HG02852 (cell line): ENCODE measurements at regions not wholly inside any gene's neighbourhood (a gene's known extent, or its start where the extent isn't known, plus 50 kb on each side); places are given as distances from the start of the nearest gene placed in this dataset.
A peak's percentile ranks its signal among the peaks of the same experiment; 100 is the strongest.

Source experiments
- ATAC-seq: cut with Tn5 transposase; IDR thresholded peaks from one replicate; pipeline ENCODE4 v1.9.1; 2021; ENCODE audit warnings: mild to moderate bottlenecking, moderate library complexity; ENCODE audit not compliant: unreplicated experiment

GRCh38 chr1:56357927-56358690, 221.3 kb downstream of the PLPP3 start:
- no peak for ATAC-seq

GRCh38 chr1:56356376-56356990, 222.9 kb downstream of the PLPP3 start:
- ATAC-seq = no peak

DNA sequence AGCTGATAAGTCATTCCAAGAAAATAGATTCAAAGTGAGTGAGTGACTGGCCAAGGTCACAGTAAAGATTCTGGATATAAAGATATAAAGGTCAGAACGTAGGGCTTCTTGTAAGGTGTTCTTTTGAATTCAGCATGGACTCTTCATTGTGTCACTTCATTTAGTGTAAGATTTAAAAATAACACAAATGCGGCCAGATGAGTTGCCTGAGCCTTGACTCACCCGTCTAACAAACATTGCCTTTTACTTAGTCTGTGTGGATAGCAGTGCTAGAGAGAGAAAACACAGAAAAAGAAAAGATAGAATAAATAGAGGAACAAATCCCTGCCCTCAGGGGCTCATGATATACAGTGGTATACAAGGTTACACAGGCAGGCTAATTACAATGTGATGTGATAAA, 223.4 kb downstream of the PLPP3 start:
- ATAC-seq = no peak

GRCh38 chr1:56355422-56355821, 223.9 kb downstream of the PLPP3 start:
- no peak for ATAC-seq

- ATAC-seq = no peak
These were observed 233.5 kb downstream of the PLPP3 start for GRCh38 chr1:56345831-56346230.

DNA sequence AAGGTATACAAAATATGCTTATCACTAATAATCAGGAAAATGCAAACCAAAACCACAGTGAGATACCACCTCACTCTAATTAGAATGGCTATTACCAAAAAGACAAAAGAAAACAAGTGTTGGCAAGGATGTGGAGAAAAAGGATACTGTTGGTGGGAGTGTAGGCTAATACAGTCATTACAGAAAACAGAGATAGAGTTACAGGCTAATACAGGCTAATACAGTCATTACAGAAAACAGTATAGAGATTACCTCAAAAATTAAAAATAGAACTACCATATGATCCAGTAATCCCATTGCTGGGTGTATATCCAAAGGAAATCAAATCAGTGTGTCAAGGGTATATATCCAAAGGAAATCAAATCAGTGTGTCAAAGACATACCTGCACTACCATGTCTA, 238.4 kb downstream of the PLPP3 start:
- no peak for ATAC-seq

DNA sequence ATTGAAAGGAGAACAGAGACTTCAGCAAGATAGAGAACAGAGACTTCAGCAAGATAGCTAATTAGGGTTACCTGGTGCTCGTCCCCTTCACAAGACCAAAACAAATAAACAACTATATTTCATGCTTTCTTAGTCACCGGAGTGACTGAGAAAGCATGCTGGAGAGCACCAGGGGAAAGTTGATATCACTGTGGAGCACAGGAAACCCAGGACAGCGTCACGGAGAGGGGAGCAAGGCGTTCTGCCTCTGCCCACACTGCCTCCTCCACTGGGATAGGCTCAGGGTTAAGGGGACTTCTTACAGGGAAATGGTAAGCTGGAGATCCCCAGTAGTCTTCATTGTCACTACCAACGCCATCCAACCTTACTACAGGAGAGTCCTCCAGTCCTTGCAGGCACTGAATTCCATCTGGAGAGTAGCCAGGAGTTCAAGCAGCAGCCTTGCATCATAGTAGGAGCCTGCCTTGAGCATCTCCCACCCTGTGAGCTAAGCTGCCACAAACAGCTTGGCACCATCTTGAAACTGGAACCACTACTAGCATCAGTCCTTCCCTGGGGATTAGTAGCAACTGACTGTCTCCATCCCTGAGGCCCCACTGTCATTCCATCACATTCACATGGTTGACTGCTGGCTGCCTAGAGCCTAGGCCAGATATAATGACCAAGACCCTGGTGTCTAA, 239.4 kb downstream of the PLPP3 start:
- no peak for ATAC-seq

- no peak for ATAC-seq
These were observed 240.3 kb downstream of the PLPP3 start for GRCh38 chr1:56339093-56339492.

- no peak for ATAC-seq
These were observed 242.4 kb downstream of the PLPP3 start for GRCh38 chr1:56336982-56337381.

GRCh38 chr1:56335394-56335793, 244.0 kb downstream of the PLPP3 start:
- ATAC-seq = no peak

- no peak for ATAC-seq
These were observed 245.3 kb downstream of the PLPP3 start for GRCh38 chr1:56334047-56334446.

DNA sequence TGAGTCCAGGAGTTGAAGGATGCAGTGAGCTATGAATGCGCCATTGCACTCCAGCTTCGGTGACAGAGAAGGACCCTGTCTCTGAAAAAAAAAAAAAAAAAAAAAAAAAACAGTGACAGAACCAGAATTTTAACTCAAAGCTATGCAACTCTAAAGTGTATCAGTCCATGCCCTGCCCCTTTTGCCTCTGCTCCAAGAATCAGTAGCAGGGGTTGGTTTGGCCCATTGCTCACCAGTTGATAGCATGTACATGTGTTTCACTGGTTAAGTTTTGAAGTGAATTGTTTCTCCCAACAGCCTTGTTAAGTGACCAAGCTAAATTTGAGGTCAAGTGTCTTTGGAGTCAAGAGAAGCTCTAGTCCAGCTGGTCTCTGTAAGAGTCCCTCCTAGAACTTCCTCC, 245.9 kb downstream of the PLPP3 start:
- ATAC-seq = no peak

GRCh38 chr1:56331892-56332567, 247.3 kb downstream of the PLPP3 start:
- no peak for ATAC-seq

DNA sequence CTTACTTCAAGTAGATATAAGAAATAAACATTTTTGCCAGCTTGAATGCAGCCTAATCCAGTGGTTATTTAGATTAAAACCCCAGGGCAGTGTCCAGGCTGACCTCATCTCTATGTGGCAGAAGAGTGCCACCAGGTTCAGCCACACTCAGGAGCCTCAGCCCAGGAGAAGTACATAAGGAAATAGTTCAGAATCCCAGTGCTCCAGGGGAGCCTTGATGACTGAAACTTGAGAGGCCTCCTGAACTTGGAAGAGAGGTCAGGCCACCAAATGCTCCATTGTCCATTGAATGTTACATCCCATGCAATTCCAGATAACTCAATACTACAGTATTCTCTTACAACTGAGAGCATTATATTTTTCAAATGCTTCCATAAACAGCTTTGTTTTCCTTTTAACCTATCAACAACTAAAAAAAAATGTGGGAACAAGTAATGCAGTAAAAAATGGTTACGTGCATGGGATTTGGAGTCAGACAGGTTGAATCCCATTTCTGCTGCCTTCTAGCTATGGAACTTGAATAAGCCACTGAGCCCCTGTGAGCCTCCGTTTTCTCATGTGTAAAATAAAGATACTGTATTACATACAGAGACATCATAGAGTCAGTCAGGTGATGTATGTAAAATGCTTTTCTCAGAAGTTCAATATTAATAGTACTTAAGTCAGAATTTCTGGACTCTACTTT, 248.0 kb downstream of the PLPP3 start:
- ATAC-seq = no peak

- peak; percentile 87 for ATAC-seq
These were observed 248.9 kb downstream of the PLPP3 start for GRCh38 chr1:56330391-56331026.

DNA sequence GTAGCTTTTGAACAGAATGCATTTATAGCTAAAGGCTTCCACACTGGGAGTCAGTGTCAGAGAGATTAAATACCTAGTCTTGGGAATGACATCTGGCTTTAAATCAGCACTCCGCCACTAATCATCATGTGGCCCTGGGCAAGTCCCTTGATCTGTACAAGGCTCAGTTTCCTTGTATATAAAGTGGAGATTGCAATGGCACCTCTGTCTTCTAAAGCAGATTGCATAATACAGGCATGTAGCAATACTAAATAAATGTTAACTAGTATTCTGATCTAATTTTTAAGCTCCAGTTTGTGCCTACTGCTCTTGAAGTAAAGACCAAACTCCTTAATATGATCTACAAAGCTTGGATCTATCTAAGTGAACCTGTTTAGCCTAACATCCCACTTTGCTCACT, 249.4 kb downstream of the PLPP3 start:
- ATAC-seq = no peak

DNA sequence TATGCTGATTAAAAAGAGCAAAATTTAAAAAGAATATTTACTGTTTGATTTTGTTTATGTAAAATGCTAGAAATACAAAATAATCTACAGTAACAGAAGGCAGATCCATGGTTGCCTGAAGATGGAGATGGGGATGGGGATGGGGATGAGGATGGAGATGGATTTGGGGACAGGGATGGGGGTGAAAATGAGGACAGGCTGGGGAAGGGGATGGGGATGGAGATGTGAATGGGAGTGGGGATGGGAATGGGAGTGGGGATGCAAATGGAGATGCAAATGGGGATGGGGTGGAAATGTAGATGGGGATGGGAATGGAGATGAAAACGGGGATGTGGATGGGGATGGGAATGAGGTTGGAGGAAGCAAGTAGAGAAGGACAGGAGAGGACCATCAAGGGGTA, 252.2 kb downstream of the PLPP3 start:
- ATAC-seq = no peak

DNA sequence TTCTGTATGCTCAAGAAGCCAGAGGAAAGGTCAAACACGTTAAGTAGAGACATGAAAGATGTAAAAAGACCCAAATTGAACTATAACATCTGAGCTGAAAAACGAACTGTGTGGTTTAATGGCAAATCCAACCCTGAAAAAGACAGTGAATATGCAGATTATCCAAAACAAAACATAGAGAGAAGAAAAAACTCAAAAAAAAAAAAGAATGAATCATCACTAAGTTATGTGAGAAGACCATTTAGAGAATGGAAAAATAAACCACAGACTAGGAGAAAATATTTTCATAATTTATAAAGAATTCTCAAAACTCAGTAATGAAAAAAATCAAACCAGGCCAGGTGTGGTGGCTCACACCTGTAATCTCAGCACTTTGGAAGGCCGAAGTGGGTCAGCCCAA, 253.3 kb downstream of the PLPP3 start:
- ATAC-seq = no peak

GRCh38 chr1:56324504-56324903, 254.9 kb downstream of the PLPP3 start:
- ATAC-seq = no peak

DNA sequence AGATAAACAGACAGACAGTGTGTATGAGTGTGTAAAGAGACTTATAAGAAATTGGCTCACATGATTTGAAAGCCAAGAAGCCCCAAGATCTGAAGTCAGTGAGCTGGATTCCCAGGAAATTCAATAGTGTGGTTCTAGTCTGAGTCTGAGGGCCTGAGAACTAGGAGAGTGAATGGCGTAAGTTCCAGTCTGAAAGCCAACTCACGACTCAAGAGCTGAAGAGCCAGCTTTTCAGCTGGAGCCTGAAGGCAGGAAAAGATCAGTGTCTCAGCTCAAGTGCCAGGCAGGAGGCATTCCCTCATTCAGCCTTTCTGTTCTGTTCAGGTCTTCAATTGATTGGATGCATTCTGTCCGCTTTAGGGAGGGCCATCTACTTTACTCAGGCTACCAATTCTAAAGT, 257.2 kb downstream of the PLPP3 start:
- ATAC-seq = no peak

- ATAC-seq = no peak
These were observed 258.2 kb downstream of the PLPP3 start for GRCh38 chr1:56321150-56321490.
